Stimulated activated CD8-positive, alpha-beta memory T cell treated with anti-CD3 and anti-CD28 coated beads, Interleukin-4, amount 100 ng/mL, for 4 hours (primary cell): ENCODE measurements at regions not wholly inside any gene's neighbourhood (a gene's known extent, or its start where the extent isn't known, plus 50 kb on each side); places are given as distances from the start of the nearest gene placed in this dataset.
"Not testable (repeated sequence)": the region's sequence is repeated elsewhere in the genome, so short reads cannot be mapped to it uniquely, and the experiment has no call there.

Experiments
- DNase-seq, 2 donors: peaks; one replicate each; pipeline ENCODE4 v3.0.0-alpha.2; 2020; ENCODE audit warnings: low read depth in 2 of 2, low spot score in 1 of 2

- DNase-seq = not testable (repeated sequence)
Observed at GRCh38 chr18:39308931-39309521, 1743.4 kb upstream of the CELF4 start.

GRCh38 chr18:39305766-39306165 lies 1740.2 kb upstream of the CELF4 start:
- DNase-seq = no peak

DNA sequence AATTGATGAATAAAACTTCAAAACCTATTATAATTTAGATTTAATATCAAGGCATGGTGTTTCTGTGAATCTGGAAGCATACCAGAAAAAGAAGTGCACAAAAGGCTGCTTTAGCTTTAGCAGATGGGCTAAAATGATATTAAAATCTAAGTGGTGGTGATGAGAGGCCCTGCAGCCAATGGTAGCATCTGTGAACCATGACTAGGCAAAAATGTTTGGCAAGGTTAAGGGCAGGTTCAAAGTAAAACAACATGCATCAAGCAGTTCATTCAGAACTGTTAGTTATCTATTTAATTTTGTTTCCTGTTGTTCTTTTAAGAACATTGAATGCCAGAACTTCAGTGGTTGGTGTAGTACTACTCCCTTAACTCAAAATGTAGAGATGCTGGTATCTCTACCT lies 1736.9 kb upstream of the CELF4 start:
- DNase-seq = no peak

DNA sequence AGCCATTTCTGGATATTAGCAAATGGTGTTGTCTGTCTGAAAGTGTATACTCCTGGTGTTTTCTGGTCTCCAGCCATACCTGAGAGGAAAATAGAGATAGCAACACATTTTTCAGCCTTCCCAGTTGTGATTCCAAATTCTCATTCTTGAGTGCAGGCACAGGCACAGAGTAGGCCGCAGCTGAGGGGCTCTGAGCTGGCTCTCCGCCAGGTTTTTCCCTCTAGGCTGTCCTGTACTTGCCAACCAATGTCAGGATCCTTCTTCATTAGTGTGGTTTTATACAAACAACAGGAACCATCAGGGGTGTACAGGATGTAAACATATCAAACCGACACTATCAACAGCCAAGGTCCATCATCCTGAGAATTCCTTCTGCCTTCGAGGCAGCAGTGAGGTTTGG lies 1733.6 kb upstream of the CELF4 start:
- DNase-seq = no peak

- DNase-seq = no peak
Observed at GRCh38 chr18:39297225-39297624, 1731.6 kb upstream of the CELF4 start.

DNA sequence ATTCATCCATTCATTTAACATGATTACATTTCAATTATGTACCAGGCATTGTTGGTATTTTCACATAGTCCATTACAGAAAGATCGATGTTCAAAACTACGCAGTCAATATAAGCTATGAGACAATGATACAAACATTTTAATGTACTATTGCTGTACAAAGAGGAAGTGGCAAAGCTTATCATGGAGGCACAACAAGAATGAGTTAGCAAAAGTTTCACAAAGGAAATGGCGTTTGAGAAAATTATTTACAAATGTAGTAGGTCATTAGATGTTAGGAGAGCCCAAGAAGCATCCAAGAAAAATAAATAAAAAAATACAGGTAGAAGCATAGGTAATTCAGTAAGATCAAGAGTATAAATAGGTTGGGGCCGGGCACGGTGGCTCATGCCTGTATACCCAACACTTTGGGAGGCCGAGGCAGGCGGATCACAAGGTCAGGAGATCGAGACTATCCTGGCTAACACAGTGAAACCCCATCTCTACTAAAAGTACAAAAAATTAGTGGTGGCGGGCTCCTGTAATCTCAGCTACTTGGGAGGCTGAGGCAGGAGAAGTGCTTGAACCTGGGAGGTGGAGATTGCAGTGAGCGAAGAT lies 1730.8 kb upstream of the CELF4 start:
- no peak for DNase-seq

- DNase-seq = no peak
Observed at GRCh38 chr18:39276764-39277163, 1711.2 kb upstream of the CELF4 start.

GRCh38 chr18:39274535-39274934 lies 1708.9 kb upstream of the CELF4 start:
- DNase-seq = no peak

GRCh38 chr18:39272230-39272629 lies 1706.6 kb upstream of the CELF4 start:
- no peak for DNase-seq

DNA sequence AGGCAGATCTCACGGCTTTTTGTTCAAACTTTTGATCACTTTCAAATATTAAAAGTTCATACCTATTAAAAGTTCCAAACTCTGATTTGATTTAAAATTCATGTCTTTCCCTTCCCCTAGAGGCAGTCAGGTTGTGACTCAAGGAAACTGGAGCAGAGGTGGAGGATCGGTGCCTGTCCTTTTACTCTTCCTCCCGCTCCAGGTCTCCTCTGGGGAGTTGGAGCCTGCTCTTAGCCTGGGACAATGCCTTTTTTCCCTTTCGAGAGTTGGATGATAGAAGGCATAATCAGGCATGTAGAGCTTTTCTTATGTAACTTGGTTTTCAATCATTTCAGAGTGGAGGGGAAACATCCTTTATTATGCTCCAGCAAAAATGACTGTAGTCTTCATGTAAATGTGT lies 1706.1 kb upstream of the CELF4 start:
- no peak for DNase-seq

- DNase-seq = no peak
Observed at GRCh38 chr18:39260565-39260964, 1695.0 kb upstream of the CELF4 start.

GRCh38 chr18:39259736-39260135 lies 1694.1 kb upstream of the CELF4 start:
- DNase-seq = no peak

GRCh38 chr18:39244242-39244641 lies 1678.6 kb upstream of the CELF4 start:
- DNase-seq = no peak

DNA sequence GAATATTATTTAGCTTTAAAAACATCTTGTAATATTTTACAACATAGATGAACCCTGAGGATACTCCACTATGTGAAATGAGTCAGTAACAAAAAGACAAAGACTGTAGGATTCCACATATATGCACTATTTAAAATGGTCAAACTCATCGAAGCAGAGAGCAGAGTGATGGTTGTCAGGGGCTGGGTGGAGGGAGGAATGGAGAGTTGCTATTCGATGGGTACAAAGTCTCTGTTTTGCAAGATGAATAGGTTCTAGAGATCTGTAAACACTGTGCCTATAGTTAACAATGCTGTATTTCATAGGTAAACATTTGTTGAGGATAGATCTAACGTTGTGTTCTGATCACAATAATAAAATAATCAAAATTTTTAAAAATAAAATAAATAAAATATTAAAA lies 1675.9 kb upstream of the CELF4 start:
- DNase-seq = no peak

- DNase-seq = no peak
Observed at GRCh38 chr18:39238981-39239660, 1673.5 kb upstream of the CELF4 start.

GRCh38 chr18:39235118-39235719 lies 1669.6 kb upstream of the CELF4 start:
- DNase-seq = no peak

DNA sequence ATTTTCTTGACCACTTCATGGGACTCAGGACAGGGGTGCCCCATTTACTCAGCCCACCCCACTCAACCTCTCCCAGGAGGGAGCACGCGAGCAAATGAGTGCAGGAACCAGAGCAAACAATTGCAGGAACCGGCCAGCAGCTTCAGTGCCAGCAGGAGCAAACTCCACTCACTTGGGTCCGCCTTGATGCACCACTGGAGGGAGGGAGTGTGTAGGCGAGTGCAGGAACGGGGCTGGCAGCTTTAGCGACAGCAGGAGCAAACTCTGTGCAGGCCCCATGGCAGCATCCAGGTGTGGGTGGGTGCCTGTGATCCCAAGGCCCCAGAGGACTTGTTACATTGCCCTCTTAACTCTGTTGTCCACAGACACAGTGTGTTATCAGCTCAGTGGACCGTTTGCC lies 1667.3 kb upstream of the CELF4 start:
- DNase-seq = no peak

DNA sequence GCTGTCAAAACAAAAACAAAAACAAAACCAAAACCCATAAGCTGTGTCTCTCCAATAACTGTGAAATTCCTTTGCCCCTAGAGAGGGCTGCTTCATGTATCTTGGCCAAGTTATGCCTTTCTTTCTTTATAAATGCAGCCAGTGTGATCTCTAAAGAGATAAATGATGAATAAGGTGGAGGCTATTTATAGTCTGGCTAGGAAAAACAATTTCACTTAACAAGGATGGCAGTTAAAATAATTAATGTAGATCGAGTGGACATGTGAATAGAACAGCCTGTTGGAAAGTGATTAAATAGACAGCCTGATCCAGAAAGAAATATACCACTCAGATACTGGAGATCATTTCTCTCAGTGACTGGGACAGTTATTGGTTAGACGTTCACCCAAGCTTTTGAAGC lies 1666.9 kb upstream of the CELF4 start:
- DNase-seq = no peak

- no peak for DNase-seq
Observed at GRCh38 chr18:39230086-39230803, 1664.6 kb upstream of the CELF4 start.

DNA sequence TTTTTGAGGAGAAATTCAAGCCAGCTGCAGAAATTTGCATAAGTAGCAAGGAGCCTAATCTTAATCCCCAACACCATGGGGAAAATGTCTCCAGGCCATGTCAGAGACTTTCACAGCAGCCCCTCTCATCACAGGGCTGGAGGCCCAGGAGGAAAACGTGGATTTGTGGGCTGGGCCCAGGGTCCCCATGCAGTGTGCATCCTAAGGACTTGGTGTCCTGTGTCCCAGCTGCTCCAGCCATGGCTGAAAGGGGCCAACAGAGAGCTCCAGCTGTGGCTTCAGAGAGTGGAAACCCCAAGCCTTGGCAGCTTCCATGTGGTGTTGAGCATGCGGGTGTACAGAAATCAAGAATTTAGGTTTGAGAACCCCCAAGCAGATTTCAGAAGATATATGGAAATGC lies 1662.2 kb upstream of the CELF4 start:
- DNase-seq = not testable (repeated sequence)

DNA sequence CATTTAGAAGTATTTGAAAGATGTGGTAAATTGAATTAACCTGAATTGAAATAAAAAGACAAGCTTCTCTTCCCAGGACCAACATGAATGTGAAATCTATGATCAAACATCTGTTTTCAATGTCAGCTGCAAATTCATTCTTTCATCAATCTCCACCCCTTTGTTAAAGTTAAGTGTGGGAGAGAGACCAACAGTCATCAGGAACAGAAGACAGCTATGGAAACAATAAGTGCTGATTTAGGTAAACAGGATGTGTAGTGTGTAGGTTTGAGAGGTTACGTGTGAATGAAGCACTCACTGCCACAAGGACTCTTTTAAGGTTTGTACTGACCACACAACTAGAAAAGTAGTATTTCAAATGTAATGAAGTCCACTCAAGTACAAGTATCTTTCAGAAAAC lies 1659.8 kb upstream of the CELF4 start:
- DNase-seq = no peak

- no peak for DNase-seq
Observed at GRCh38 chr18:39223283-39223682, 1657.7 kb upstream of the CELF4 start.
